Calu3 (cell line): ENCODE measurements at regions not wholly inside any gene's neighbourhood (a gene's known extent, or its start where the extent isn't known, plus 50 kb on each side); places are given as distances from the start of the nearest gene placed in this dataset.
A peak's percentile ranks its signal among the peaks of the same experiment; 100 is the strongest.

Experiments used
- BruUV-seq: library from RNA; stranded (reverse); fragments of 400-500 nt; replicated peaks from 2 replicates; lab custom pipeline; 2021; lab: Mats Ljungman, UMichigan
- CTCF ChIA-PET: fragments of 300-600 bp; sonication (Branson Sonifier 250); formaldehyde crosslinking; loops from one replicate; lab custom pipeline; 2022; ENCODE audit warnings: antibody characterized with exemption; lab: Charles Lee
- DNase-seq: peaks from one replicate; pipeline ENCODE4 v3.0.0; 2022
- H3K27ac Mint-ChIP-seq: one replicate; pipeline ENCODE4 v1.8.0; 2022; ENCODE audit warnings: mixed read lengths; ENCODE audit not compliant: unreplicated experiment
- H3K27me3 Mint-ChIP-seq: one replicate; pipeline ENCODE4 v1.8.0; 2022; ENCODE audit warnings: mixed read lengths; ENCODE audit not compliant: unreplicated experiment
- H3K36me3 Mint-ChIP-seq: one replicate; pipeline ENCODE4 v1.8.0; 2022; ENCODE audit warnings: mild to moderate bottlenecking, moderate library complexity, mixed read lengths; ENCODE audit not compliant: insufficient read depth, unreplicated experiment
- H3K4me1 Mint-ChIP-seq: one replicate; pipeline ENCODE4 v1.8.0; 2022; ENCODE audit warnings: mild to moderate bottlenecking, low read depth, mixed read lengths; ENCODE audit not compliant: unreplicated experiment
- H3K4me3 Mint-ChIP-seq: one replicate; pipeline ENCODE4 v1.8.0; 2022; ENCODE audit warnings: mild to moderate bottlenecking, low read depth, moderate library complexity, mixed read lengths; ENCODE audit not compliant: unreplicated experiment
- H3K9me3 Mint-ChIP-seq: one replicate; pipeline ENCODE4 v1.8.0; 2022; ENCODE audit warnings: low read depth, mixed read lengths; ENCODE audit not compliant: unreplicated experiment
- CTCF ChIP-seq: fragments of 200-600 bp; IDR thresholded peaks from one replicate; pipeline ENCODE4 v1.8.0; 2022; ENCODE audit warnings: antibody characterized with exemption; ENCODE audit not compliant: unreplicated experiment
- intact Hi-C: fragments of 100-400 bp; cut with micrococcal nuclease; formaldehyde crosslinking; loops from one replicate; pipeline ENCODE4 v1.10.0; 2022; ENCODE audit not compliant: unreplicated experiment

DNA sequence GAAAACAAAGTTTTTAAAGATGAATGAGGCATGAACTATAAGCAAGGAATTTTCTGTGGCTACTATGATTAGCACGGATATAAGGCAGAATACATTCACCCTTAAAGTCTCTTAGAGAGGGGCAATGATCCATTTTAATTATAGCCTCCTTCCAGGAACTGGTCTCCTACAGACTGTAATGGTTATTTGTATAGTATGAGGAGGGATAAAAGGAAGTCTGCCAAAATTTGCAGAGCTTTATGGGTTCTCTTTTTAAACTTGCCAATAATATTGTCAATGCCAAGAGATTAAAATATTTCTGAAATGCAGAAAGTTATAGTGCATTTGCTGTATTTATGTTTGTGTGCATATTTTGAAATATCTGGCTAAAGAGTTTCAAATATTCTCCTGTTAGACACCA, 271.4 kb upstream of the LUZP2 start:
- intact Hi-C loops: no loop called here
- DNase-seq: no peak
- no peak for TF ChIP-seq CTCF
- CTCF ChIA-PET: no interaction called here
- Mint-ChIP-seq H3K4me1 (no peaks in the 10 kb centered on the region), H3K4me3 (no peak overlapping the region), H3K27me3 (no peaks in the 10 kb centered on the region), H3K36me3 (no peaks in the 10 kb centered on the region), H3K9me3 (peaks cover 2% of the 10 kb centered on the region), H3K27ac (no peak overlapping the region)
- BruUV-seq: no TSS peak

DNA sequence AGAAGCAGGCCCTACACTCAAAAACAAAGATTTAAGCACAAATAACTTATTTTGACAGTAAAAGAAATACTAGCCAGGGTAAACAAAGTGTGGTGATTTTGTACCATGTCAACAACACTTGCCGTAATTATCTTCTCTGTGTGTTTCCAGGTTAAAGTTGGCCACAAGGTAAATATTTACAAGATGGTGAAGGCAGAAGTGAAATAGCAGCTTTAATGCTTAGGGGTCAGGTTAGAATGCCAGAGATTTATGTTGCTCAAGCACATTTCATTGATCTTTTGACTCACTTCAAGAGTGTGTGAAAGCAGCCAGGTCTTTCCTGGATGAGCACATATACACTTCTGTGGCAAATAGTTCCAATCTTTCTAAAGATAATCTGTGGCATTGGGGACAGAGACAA, 270.2 kb upstream of the LUZP2 start:
- no peaks in the 10 kb centered on the region for H3K4me1 Mint-ChIP-seq
- H3K4me3 Mint-ChIP-seq: no peak overlapping the region
- BruUV-seq: no TSS peak
- no peak for DNase-seq
- intact Hi-C loops: no loop called here
- CTCF ChIA-PET: no interaction called here
- peaks cover 2% of the 10 kb centered on the region for H3K9me3 Mint-ChIP-seq
- H3K27me3 Mint-ChIP-seq: no peaks in the 10 kb centered on the region
- H3K36me3 Mint-ChIP-seq: no peaks in the 10 kb centered on the region
- no peak for TF ChIP-seq CTCF
- H3K27ac Mint-ChIP-seq: no peak overlapping the region

GRCh38 chr11:24233041-24233440, 263.8 kb upstream of the LUZP2 start:
- Mint-ChIP-seq H3K36me3 (no peaks in the 10 kb centered on the region), H3K4me3 (no peak overlapping the region), H3K9me3 (peaks cover under 1% of the 10 kb centered on the region), H3K27me3 (no peaks in the 10 kb centered on the region), H3K4me1 (peaks cover 8% of the 10 kb centered on the region), H3K27ac (no peak overlapping the region)
- CTCF ChIA-PET: no interaction called here
- no TSS peak for BruUV-seq
- TF ChIP-seq CTCF: no peak
- DNase-seq: no peak
- intact Hi-C loops: loop anchor here (10.0 kb wide), 1 partner anchor 1208 kb away; no protein-coding TSS in a partner anchor

DNA sequence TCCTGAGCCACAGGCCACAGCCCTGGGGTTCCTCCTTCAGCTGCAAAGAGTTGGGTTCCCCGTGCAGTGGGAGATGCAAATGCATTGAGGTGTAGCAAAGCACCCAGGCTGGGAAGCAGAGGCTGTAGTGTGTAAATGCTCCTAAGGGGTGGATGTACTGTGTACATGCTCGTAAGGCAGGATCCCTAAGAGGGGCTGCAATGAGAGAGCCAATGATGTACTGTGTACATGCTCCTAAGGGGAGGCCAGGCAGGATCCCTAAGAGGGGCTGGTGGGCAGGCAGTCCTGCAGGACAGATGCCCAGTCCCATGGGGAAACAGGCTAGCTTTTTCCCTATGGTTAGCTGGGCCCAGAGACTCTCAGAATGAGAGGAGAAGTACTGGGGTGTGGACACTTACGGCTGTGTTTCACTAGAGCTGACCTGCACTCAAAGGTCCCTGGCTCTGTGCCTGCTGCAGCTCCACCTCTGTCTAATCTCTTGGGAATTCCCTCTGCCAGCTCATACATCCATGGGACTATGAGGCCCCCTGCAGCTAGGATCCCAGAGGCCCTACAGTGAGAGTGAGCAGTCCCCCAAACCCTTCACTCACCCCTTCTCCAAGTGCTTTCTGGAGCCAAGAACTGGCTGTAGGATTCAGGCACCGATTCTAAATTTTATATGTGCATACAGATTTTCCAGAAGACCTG, 261.9 kb upstream of the LUZP2 start:
- Mint-ChIP-seq H3K36me3 (no peaks in the 10 kb centered on the region), H3K9me3 (no peaks in the 10 kb centered on the region), H3K27ac (no peak overlapping the region), H3K27me3 (no peaks in the 10 kb centered on the region), H3K4me1 (peaks cover 8% of the 10 kb centered on the region), H3K4me3 (no peak overlapping the region)
- no peak for TF ChIP-seq CTCF
- peak; percentile 62 for DNase-seq
- no TSS peak for BruUV-seq
- CTCF ChIA-PET: interaction anchor here (1.6 kb wide), 1 partner anchor 1121 kb away, joined by 5 read pairs; no protein-coding TSS in a partner anchor
- intact Hi-C loops: loop anchor here (1.0 to 10.0 kb wide), 4 partner anchors 398 to 1210 kb away; no protein-coding TSS in a partner anchor
